ENCODE measurements at regions not wholly inside any gene's neighbourhood (a gene's known extent, or its start where the extent isn't known, plus 50 kb on each side); places are given as distances from the start of the nearest gene placed in this dataset.

- TF ChIP-seq CTCF (IDR thresholded peaks at IDR 0.05) (no peak), POLR2A (IDR thresholded peaks at IDR 0.05) (no peak), EP300 (IDR thresholded peaks at IDR 0.05) (no peak)
These were observed 186.8 kb upstream of the GLI2 start for GRCh38 chr2:120548627-120549608.
